ENCODE measurements at regions not wholly inside any gene's neighbourhood (a gene's known extent, or its start where the extent isn't known, plus 50 kb on each side); places are given as distances from the start of the nearest gene placed in this dataset.

- no peak for TF ChIP-seq USF2 (IDR thresholded peaks at IDR 0.05; ENCODE audit: borderline replicate concordance, low read depth, low read length)
- TF ChIP-seq MAX (IDR thresholded peaks at IDR 0.05; ENCODE audit: low read depth, low read length): no peak
- TF ChIP-seq DPF2 (IDR thresholded peaks at IDR 0.05): no peak
- TF ChIP-seq SIX5 (IDR thresholded peaks at IDR 0.05; ENCODE audit: low read depth, low read length, severe bottlenecking): no peak
- TF ChIP-seq BMI1 (IDR thresholded peaks at IDR 0.05; ENCODE audit: borderline replicate concordance): no peak
These were observed 106.7 kb downstream of the ADRA2C start (continued) for GRCh38 chr4:3872834-3873313.

- ATAC-seq (no peak), FAIRE-seq (no peak), DNase-seq (ENCODE audit: low read depth, low spot score) (no peak)
- Histone ChIP-seq H4K20me1 (ENCODE audit: control insufficient read depth, insufficient read depth) (no peaks in the 10 kb centered on the region), H3K27ac (ENCODE audit: control insufficient read depth, insufficient read depth) (no peak overlapping the region), H2AFZ (ENCODE audit: control insufficient read depth, low read depth, low read length) (no peak overlapping the region), H3K9me3 (replicated peaks; ENCODE audit: control insufficient read depth, insufficient read depth, low read length) (peaks cover 6% of the 10 kb centered on the region; the same call in 1 of the 3 replicates), H3K36me3 (ENCODE audit: control insufficient read depth in 2 of 2, insufficient read depth in 2 of 2, low read length in 1 of 2) (no peaks in the 10 kb centered on the region), H3K4me2 (ENCODE audit: control insufficient read depth, insufficient read depth) (no peak overlapping the region), H3K27me3 (replicated peaks in 1 of 2; ENCODE audit: control insufficient read depth in 2 of 2, insufficient read depth in 2 of 2, low read length in 1 of 2) (peaks cover 3 to 4% of the 10 kb centered on the region in 2 experiments; a peak in 3 of 4 replicates), H3K79me2 (ENCODE audit: control insufficient read depth, insufficient read depth, low read length) (no peaks in the 10 kb centered on the region), H3K4me1 (ENCODE audit: control insufficient read depth, insufficient read depth, low read length) (no peaks in the 10 kb centered on the region), H3K4me3 (no peak overlapping the region), H3K9ac (ENCODE audit: control insufficient read depth, insufficient read depth, low read length) (no peak overlapping the region)
- POLR2A ChIA-PET: no interaction called here
- BruUV-seq (replicated peaks): no TSS peak
- TF ChIP-seq ZNF384 (IDR thresholded peaks at IDR 0.05; ENCODE audit: borderline replicate concordance, low read depth, low read length): no peak
- intact Hi-C loops (cut with micrococcal nuclease; ENCODE audit: unreplicated experiment): no loop called here
- 13% methylated on average over 10 of the region's 14 CpGs for WGBS (ENCODE audit: insufficient coverage, insufficient replicate concordance, low lambda C conversion rate, missing lambda C conversion rate)
- RAD21 ChIA-PET (ENCODE audit: unreplicated experiment): no interaction called here
- CTCF ChIA-PET: no interaction called here
- in situ Hi-C loops (cut with MboI): no loop called here
- SMC1A ChIA-PET (ENCODE audit: uncharacterized antibody, unreplicated experiment): no interaction called here
These were observed 107.3 kb downstream of the ADRA2C start for GRCh38 chr4:3873408-3874027.

Measured in GM12878 (cell line).